BJ (cell line): ENCODE measurements at regions not wholly inside any gene's neighbourhood (a gene's known extent, or its start where the extent isn't known, plus 50 kb on each side); places are given as distances from the start of the nearest gene placed in this dataset.

ENCODE experiments used
- CTCF ChIA-PET: fragments of 350-600 bp; formaldehyde crosslinking; extraction: SDS; loops from one replicate; lab custom pipeline; 2021; ENCODE audit warnings: antibody characterized with exemption, inconsistent platforms; lab: Yijun Ruan, JAX
- POLR2A ChIA-PET: fragments of 300-600 bp; sonication (Branson Sonifier 250); formaldehyde crosslinking; extraction: SDS; loops from one replicate; lab custom pipeline; 2021; ENCODE audit warnings: antibody characterized with exemption; lab: Charles Lee
- DNase-seq: peaks from one replicate; pipeline ENCODE4 v3.0.0-alpha.2; 2011; ENCODE audit warnings: low read depth
- H3K27me3 ChIP-seq: 2 replicates; pipeline ENCODE4 v1.6.0; 2011; ENCODE audit warnings: low read length; ENCODE audit not compliant: control insufficient read depth, insufficient read depth
- H3K36me3 ChIP-seq: 2 replicates; pipeline ENCODE4 v1.5.1; 2011; ENCODE audit warnings: low read length; ENCODE audit not compliant: control insufficient read depth, insufficient read depth
- H3K4me3 ChIP-seq: 2 replicates; pipeline ENCODE4 v1.5.1; 2011; ENCODE audit warnings: low read depth, mild to moderate bottlenecking, control low read depth, low read length
- TF ChIP-seq, protein P1 (sequence below): IDR thresholded peaks from 2 replicates; pipeline ENCODE4 v1.5.1; 2011; ENCODE audit warnings: low read depth, mild to moderate bottlenecking, control low read depth, inconsistent platforms, low read length, moderate library complexity; ENCODE audit not compliant: insufficient read depth

DNA sequence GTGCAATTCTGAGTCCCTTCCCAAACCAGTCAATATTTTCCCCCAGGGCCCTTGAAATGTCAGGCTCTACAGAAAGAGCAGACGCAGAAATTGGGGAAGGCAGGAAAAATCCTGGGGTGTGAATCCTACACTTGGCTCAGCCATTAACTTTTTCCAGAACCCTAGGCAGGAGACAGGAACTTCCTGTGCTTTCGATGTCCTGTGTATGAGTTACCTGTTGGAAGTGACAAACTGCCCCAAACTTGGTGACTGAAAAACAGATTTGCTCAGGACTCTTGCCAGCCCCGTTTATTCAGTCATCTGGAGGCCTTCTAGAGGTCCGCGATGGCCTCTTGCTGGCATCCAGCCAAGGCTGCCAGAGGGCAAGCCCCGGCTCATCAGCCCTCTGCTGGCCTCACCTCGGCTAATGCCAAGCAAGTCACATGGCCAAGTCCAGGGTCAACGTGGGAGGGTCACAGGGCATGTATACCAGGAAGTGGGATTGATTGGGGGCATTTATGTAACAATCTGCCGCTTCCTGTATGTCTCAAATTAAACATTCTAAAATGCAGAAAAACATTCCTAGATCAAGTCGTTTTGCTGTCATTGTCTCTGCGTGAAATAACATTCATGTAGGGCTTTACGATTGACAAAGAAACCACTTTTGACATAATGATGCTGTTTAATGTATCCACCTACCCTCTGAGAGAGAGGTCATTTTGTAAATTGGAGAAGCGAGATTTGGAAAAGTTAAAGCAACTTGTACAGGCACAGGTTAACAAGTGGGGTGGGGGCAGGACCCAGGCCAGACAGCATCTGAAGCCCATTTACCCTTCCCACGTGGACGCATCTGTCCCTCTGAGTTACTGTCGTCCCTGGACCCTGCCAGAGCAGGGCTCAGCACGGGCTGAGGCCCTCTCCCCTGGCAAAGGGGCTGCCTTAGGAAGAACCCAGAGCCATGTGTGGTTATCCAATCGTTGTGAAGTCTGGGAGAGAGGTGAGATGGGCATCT lies 179.4 kb downstream of the INHBB start:
- no peak overlapping the region for H3K4me3 ChIP-seq
- ChIA-PET POLR2A (no interaction called here), CTCF (no interaction called here)
- TF ChIP-seq, protein P1, sequence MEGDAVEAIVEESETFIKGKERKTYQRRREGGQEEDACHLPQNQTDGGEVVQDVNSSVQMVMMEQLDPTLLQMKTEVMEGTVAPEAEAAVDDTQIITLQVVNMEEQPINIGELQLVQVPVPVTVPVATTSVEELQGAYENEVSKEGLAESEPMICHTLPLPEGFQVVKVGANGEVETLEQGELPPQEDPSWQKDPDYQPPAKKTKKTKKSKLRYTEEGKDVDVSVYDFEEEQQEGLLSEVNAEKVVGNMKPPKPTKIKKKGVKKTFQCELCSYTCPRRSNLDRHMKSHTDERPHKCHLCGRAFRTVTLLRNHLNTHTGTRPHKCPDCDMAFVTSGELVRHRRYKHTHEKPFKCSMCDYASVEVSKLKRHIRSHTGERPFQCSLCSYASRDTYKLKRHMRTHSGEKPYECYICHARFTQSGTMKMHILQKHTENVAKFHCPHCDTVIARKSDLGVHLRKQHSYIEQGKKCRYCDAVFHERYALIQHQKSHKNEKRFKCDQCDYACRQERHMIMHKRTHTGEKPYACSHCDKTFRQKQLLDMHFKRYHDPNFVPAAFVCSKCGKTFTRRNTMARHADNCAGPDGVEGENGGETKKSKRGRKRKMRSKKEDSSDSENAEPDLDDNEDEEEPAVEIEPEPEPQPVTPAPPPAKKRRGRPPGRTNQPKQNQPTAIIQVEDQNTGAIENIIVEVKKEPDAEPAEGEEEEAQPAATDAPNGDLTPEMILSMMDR, result no peak
- no peaks in the 10 kb centered on the region for H3K36me3 ChIP-seq
- H3K27me3 ChIP-seq, result peaks cover 6% of the 10 kb centered on the region
- DNase-seq, result no peak

DNA sequence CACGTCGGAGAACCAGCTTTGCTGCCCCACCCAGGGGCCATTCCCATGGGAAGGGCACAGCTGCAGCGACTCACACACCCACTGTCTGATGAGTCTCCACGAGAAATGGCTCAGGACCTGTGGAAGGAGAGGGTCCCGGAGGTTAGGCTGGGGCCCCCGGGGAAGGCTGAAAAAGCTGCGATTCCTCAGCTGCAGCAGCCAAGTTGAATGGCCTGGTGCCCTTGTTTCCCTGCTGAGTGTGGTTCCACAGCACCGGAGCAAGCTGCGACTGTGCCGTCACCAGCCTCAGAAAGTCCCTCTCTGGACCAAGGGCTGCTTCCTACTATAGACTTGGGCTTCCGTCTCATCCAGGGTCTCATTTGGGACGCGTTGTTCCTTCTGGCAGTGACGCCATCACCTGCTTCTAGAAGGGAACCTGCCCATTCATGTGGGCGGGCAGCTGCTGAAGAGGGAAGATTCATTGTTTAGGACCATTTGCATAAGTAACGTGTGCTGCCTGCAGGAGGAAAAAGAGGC lies 180.2 kb downstream of the INHBB start:
- TF ChIP-seq, protein P1, result no peak
- ChIA-PET CTCF (no interaction called here), POLR2A (no interaction called here)
- Histone ChIP-seq H3K4me3 (no peak overlapping the region), H3K27me3 (peaks cover 6% of the 10 kb centered on the region), H3K36me3 (no peaks in the 10 kb centered on the region)
- DNase-seq, result no peak

DNA sequence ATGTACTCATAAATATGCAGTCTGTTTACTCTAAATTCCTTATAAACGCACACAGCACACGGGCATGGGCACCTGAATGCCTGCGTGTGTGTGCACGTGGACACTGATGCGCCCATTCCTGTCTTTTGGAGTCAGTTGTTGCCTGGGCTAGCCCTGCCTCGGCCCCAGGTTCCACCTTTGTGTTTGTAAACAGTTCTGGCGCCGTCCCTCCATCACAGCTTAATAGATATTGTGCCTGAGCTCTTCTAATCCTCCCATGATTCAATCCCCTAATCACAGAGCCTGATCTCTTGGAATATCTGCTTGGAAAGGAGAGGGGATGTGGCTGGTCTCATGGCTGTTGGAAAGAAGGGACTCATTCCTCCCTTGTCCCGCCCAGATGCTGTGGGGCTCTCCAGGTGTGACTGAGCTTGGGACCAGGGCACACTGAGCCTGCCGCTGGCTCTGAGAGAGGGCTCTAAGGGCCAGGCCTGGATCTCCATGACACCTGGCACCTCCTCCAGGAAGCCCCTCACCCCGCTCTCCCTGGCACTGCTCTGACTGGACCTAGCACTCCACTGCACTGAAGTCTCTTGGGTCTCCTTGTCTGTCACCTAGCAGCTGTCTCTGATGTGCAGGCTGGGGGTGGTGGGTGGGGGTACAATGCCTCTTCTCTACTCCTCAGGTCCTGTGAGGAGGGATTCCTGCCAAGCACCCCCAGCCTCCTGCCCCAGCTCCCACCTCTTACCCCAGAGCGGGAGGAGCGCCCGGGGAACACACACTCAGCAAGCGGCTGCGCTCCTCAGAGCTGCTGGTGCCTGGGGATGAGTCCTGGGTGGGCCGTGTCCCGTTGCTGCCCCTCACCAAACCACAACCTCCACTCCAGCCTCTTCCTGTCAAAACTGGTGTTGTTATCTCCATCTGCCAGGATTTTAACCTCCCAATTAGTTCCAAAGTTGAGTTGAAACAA lies 181.3 kb downstream of the INHBB start:
- POLR2A ChIA-PET, result no interaction called here

DNA sequence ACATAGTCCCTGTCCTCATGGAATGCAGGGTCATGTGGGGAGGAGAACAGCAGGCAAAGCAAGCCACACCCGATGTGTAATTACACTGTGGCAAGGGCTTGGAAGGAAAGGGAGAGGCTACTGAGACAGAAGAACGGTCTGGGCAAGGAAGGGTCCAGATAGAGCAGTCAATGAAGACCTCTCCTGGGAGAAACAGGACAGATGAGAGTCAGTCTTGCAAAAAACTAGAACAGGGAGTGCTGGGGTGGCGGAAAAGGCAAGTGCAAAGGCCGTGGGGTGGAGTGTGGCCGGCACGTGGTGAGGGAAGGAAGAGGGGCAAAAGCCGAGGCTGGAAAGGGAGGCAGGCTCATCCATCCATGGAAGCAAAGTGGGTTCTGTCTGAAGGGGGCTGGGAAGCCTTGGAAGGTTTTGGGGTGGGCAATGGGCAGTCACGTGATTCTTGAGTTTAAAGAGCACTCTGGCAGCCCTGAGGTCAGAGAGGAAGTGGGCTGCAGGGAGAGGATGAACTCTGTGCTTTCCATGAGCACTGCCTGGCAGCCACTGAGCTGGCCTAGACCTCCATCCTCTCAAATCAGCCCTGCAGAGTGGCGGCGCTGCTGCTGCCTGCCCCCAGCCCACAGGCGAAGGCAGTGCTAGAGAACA lies 182.2 kb downstream of the INHBB start:
- H3K27me3 ChIP-seq, result peaks cover 4% of the 10 kb centered on the region
- POLR2A ChIA-PET, result no interaction called here
- no peaks in the 10 kb centered on the region for H3K36me3 ChIP-seq
- no peak overlapping the region for H3K4me3 ChIP-seq
- TF ChIP-seq, protein P1, result no peak
- no peak for DNase-seq
- CTCF ChIA-PET, result interaction anchor here (0.6 to 1.4 kb wide), 4 partner anchors 10 to 184 kb away, joined by 3 to 4 read pairs (median 4); no protein-coding TSS in a partner anchor

More for the DNA sequence above, 181.3 kb downstream of the INHBB start:
- TF ChIP-seq, protein P1, result no peak
- no peak for DNase-seq
- Histone ChIP-seq H3K27me3 (peaks cover 6% of the 10 kb centered on the region), H3K36me3 (no peaks in the 10 kb centered on the region), H3K4me3 (no peak overlapping the region)
- CTCF ChIA-PET, result interaction anchor here (0.6 to 1.4 kb wide), 4 partner anchors 14 to 184 kb away, joined by 3 to 4 read pairs (median 4); no protein-coding TSS in a partner anchor
